NCI-H2227 (cell line): ENCODE measurements at regions not wholly inside any gene's neighbourhood (a gene's known extent, or its start where the extent isn't known, plus 50 kb on each side); places are given as distances from the start of the nearest gene placed in this dataset.

Experiments
- DNase-seq: peaks from one replicate; lab custom pipeline; 2025; ENCODE audit not compliant: unreplicated experiment; lab: John Stamatoyannopoulos, UW

DNA sequence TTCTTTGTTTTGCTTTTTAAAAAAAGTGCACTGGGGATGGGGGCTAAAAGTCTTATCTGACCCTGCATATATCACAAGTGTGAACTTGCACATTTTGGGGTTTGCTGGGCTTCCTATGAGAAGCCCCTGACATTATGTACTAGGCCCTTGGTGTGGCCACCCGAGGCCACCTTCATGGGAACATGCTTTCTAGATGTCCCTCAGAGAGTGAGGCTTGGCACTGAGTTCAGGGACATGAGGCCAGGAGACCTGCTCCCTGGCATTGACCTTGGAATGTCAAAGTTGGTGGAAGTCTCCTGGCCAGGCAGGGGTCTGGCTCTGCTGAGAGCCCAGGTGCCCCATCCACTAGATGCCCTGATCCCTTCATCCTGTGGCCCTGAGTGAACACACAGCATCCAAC lies 536.2 kb downstream of the TCERG1L start:
- no peak for DNase-seq

DNA sequence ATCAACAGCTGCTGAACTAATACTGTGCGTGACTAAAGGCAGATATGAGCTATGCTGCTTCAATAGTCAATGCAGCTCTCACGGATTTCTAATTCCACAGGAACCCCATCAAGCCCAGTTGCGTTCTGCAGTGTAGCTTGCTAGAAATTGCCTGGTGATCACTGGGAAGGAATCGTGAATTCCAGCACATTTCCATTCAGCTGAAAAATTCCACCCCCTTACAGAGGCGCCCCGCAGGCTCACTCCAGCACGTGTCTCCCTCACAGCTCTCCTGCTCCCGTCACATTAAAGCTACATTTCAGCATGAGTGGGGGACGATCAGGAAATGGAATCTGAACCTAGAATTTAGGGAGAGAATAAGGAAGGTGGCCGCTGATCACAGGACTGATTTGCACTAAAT lies 534.8 kb downstream of the TCERG1L start:
- DNase-seq: no peak

DNA sequence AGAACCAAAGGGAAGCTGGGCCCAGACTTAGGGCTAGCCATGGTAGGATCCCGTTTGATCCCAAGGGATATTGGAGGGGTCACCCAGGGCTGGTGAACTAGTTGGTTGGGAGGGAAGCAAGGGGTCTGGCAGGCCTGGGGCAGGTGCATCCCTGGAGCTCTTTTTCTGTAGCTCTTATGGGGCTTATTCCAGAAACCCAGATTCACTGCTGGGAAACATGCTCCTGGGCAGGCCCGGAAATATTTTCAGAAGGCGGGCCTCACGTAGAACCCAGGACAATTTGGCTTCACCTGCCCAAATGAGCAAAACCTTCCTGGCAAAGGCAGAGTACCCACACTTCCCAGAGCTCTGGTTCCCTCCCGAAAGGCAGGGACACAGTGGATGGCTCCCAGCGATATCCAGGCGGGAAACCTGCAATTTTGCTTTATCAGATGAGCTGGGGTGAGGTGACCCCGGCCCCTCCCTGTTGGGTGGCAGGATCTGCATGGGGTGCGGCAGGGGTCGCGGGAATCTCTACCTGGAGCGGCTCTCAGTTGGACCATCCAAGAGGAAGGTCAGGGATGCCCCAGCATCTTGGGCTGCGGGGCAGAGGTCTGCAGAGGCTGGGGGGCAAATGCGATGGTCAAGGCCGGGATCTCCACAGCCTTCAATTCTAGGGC lies 533.9 kb downstream of the TCERG1L start:
- DNase-seq: no peak

DNA sequence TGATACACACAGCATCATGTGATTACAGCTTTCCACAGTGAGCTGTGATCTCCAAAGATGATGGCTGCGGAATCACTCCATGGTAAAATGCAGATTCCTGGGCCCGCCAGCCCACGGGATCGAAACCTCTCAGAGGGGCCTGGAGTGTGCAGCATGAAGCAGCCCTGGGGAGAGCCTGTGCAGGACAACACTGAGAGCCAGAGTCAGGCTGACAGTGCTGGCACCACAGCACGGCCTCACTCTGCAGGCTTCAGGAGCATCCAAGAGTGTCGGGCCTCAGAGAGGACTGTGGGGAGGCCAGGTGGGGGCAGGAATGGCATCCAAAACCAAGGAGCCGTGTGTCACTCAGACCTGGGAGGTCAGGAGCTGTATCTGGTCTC lies 533.4 kb downstream of the TCERG1L start:
- DNase-seq: no peak

DNA sequence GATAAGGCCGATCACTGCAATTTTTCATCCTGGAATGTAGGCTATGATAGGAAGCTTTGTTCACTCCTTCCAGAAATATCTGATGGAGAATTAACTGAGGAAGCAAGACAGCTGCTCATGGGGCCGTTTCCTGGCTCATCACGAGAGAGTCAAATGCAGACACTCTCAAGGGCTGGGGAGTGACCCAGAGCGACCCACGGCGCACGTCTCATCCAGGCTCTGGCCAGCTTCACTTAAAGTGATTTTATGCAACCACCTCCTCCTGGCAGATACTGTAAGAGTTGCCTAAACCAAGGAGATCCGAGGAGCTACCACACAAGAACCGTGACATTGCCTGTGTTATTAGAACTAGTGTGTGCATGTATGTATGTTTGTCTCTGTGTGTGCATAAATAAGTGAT lies 530.8 kb downstream of the TCERG1L start:
- no peak for DNase-seq

DNA sequence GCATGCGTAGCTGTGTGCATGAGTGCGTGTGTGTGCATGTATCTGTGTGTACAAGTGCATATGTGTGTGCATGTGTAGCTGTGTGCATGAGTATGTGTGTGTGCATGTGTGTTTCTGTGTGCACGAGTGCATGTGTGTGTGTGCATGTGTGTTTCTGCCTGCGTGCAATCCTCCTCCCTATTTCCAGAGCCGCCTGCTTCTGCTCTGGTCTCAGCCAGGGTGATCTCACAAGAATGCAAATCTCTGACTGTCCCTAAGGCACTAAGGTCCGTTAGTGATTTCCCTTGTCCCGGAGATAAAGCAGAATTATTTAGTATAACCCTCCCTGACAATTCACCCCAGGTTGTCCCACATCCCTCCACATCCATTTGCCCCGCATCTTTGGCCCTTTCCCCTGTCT lies 530.3 kb downstream of the TCERG1L start:
- DNase-seq: no peak

DNA sequence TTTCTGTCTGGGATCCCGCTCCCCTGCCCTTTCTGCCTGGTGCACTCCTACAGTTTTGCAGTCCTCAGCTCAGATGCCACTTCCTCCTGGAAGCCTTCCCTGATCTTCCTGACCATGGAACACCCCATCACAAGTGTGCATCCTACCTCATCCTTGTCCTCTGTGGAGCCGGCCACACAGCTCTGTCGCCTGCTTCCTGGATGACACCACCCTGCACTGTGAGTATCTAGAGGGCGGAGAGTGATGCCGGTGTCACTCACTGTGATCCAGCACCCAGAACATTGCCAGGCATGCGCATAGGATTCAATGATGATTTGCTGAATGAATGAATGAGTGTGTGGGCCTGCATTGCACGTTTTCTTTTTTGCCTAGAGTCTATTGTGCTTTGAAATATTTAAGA lies 529.9 kb downstream of the TCERG1L start:
- DNase-seq: no peak

DNA sequence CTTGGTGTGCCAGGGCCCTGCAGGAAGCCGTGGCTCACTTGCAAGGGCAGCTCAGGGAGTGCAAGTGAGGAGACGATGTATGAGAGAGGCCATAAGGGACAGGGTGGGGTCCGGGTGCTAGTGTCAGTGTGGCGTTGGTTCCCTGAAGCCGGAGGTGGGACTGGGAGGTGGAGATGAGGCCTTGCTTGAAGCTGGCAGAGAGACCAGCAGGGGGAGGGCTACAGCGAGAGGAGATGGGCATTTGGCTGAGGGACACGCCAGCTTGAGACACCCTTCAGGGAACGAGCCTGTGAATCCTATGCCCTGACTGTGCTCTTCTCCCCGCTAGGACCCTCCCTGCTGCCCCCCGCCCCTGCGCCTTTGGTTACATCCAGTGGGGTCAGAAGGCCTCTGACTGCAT lies 529.1 kb downstream of the TCERG1L start:
- DNase-seq: no peak

DNA sequence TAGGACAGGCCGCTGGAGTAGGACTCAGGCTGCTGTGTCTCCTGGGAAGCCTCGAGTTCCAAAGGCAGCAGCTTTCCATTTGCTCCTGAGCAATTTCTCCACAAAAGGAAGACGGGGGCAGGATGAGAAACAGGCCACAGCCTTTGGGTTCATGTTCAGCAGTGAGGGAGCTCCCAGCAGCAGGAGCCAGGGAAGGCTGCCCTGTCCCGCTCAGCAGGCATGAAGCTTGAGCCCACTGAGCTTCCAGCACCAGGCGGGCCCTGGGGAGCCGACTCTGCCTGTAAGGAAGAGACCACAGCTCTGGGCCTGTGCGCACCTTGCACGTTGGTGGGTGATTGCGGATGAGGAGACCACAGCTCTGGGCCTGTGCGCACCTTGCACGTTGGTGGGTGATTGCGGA lies 527.2 kb downstream of the TCERG1L start:
- no peak for DNase-seq

DNA sequence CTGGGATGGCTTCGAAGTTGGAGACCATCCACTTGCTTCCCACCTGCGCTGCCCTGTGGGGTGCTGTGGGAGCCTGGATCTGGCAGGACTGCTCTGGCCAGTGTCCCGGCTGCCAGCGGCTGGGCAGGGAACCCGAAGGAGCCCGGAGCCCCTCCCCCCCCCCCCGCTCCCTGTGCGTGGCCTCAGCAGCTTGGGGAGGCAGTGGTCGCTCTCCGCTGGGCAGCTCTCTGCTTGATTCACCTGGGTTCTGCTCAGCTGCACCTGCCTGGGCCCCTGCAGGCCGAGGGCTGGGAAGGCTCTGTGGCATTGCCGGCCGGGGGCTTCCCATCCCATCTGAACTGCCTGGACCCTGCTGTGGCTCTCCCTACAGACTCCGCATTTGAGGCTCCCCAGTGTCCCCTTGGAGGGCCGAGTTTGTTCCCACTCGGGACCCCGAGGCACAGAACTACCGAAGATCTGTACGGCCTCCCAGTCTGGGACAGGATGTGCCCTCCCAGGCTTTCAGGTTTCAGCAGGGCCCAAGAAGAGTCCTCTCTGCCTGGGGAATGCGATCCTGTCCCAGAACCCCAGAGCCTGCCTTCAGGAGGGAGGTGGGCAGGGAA lies 525.1 kb downstream of the TCERG1L start:
- DNase-seq: no peak

DNA sequence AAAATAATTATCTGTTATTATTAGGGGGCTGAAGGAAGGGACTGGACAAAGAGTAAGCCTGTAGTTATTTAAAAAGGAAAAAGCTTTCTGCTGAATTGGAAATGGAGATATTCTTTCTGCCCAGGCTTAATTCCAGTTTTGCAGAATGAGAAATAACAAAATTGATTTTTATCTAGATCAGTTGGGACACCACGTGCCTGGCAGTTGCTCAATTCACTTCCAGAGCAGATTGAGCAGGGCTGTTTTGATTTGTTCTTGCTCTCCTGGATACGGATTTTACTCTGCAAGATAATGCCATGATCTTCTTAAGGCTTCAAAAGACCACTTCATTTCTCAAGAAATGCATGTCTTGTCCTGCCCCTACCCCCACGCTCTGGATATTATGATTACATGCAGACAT lies 524.3 kb downstream of the TCERG1L start:
- no peak for DNase-seq

DNA sequence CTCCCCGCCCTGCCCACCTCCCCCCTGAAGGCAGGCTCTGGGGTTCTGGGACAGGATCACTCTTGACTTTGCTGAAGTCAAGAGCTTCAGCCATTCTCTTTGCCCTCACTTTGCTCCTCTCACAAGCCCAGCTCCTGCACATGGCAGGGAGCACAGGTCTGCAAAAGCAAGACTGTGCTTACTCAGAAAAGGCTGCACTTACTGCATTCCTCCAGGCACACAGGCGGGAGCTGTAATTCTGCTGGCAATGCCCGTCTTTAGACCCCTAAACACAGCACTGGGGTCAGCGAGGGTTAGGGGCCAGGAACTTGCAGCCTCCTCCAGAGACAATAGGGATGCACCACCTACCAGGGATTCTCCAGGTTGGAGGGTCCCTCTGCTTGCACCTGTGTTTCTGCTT lies 523.7 kb downstream of the TCERG1L start:
- no peak for DNase-seq

DNA sequence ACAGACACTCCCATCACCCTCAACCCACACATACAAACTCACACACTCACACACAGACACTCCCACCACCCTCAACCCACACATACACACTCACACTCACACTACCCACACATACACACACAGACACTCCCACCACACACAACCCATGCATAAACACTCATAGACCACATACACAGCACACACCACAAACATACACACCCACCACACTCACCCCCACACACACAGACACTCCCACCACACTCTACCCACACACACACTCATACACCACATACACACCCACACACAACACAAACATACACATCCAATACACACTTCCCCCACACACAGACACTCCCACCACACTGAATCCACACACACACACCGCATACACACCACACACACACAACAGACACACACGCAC lies 521.2 kb downstream of the TCERG1L start:
- DNase-seq: no peak

DNA sequence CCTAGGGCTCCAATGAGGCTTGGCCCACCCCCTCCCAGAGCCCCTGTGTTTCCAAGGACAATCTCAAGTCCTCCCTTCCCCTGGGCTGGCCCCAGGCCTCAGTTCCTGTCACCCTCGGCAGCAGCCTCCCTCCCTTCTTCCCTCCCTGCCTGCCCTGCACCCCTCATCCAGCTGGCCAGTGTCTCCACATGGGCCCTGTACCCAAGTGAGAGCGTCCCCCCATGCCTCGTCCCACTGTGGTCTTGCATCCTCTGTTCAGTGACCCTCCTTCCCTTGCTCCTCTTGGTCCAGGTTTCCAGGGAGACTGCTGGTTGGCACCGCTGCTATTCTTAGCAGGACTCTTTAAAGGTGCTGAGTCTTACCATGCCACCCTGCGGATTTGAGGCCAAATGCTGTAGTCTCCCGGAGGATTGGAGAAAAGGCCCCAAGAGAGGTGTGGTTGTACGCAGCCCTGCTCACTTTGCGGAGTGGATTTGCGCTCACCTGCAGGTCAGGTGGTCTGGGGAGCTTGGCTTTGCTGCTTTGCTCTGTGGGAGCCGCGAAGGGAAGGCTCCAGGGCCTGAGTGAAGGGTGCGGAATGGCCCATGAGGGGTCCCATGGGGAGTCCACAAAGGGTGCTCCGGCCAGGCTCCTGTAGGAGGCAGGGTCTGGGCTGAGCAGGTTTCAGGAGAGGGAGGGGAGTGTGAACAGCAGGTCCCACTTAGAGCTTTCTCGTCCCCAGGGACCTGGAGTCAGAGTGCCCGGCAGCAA lies 519.2 kb downstream of the TCERG1L start:
- DNase-seq: no peak

DNA sequence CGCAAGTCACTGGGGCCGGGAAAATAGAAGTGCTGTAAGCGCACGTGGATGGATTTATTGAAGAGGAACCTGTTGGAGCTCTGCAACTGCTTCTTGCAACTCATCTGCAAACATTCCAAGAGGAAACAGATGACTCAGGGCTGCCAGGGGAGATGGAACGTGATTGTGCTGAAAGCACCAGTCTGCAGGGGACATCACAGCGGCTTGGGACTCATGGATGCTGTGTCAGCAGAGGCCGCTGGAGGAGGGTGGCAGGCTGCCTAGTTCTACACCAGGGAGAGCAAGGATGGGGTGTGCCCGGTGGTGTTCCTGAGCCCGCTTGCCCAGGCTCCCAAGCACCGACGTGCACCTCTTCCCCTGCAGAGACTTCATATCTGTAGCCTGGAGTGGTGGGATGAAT lies 515.7 kb downstream of the TCERG1L start:
- no peak for DNase-seq

DNA sequence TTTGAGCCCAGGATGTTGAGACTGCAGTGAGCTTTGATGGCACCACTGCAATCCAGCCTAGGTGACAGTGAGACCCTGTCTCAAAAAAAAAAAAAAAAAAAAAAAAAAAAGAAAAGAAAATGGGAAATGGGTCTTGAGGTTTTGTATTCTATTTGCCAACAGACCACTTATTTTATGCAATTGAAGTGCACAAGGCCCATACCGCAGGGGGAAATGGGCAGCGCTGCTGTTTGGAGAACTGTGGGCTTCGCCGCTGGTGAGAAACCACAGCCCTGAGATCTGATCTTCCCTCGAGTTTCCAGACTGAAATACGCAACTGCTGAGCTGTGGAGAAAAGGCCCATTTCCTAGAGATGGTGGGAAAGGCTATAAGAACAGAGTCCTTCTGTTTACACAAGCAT lies 512.0 kb downstream of the TCERG1L start:
- no peak for DNase-seq

DNA sequence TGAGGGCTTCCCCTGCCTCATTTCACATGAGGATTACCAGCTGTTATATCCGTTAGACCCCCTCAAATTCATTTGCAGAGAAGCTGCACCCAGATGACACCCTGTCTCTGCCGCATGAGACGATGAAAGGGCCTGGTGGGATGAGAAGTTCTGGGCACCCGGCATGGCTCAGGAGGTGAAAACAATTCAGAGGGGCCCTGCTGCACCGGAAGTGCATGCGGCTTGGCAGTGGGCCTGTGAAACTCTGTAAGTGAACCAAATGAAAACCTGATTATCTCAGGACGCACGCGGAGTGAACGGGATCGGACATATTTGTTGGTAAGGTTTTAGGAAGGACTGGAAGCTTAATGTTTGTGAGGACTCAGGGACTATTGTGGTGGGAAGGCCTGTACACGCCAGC lies 511.2 kb downstream of the TCERG1L start:
- no peak for DNase-seq

DNA sequence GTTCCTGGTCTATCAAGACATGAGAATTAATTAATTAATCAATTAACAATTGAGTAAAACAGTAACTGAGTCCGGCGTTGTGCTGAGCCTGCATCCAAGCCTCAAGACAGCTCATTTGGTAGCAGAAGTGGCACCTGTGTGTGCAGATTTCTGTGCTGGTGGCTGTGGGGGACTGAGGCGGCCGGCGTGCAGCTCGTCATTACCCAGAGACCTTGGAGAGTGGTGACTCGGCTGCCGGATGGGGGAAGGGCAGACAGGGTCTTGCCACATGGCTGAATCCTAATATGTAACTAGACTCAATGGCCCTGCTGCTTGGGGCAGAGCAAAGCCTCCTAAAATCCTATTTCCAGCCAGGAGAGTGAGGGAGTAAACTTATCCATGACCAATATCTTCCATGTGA lies 510.2 kb downstream of the TCERG1L start:
- DNase-seq: no peak

DNA sequence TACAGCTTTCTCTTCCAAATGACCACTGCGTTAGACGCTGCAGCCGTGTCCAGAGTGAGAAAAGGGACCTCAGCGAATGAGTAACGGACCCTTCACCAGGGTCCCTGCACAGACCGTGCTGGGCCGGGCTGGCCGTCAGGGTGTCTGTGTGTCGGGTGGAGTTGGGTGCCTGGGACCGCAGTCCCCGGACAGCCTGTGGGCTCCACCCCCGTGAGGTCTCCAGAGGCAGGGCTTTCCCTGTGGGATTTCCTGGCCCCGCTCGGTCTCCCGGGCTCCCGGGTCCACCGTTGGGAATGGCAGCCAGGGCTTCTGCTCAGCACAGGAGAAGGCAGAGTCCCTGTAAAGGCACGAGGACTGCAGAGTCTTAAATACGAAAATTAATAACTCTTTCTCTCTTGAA lies 509.7 kb downstream of the TCERG1L start:
- no peak for DNase-seq

DNA sequence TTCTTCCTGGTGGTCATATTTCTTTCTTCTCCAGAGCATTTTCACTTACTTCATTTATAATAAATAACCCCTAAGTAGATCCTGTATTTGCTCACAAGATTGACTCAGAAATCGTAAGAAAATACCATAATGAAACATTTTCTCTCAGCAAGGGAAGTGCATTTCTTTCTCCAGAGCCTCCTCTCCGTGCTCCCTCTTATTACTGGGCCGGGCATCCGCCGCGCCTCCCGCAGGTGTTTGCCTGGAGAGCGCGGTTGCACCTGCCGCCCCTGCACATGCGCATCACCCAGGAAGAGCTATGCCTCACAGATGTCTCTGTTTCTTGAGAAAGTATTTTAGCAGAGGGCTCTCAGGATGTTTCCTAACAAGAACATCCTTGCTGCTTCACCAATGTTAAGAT lies 509.2 kb downstream of the TCERG1L start:
- DNase-seq: no peak

DNA sequence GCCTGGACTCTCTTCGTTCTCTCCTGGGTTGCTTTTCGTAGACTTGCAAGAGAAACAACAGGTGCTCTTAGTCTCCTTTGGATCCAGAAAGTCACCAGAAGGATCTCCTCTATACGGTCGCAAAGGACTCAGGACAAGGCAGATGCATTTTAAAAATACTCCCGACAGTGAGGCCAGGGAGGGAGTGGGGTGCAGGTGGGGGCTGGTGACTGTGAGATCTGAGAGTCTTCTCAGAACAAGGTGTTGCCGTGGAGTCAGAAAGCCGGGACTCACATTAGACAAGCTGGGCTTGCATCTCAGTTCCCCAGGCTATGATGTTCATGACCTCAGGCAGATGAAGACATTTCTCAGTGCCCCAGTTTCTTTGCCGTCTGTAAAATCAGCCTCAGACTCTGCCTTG lies 507.2 kb downstream of the TCERG1L start:
- DNase-seq: no peak

DNA sequence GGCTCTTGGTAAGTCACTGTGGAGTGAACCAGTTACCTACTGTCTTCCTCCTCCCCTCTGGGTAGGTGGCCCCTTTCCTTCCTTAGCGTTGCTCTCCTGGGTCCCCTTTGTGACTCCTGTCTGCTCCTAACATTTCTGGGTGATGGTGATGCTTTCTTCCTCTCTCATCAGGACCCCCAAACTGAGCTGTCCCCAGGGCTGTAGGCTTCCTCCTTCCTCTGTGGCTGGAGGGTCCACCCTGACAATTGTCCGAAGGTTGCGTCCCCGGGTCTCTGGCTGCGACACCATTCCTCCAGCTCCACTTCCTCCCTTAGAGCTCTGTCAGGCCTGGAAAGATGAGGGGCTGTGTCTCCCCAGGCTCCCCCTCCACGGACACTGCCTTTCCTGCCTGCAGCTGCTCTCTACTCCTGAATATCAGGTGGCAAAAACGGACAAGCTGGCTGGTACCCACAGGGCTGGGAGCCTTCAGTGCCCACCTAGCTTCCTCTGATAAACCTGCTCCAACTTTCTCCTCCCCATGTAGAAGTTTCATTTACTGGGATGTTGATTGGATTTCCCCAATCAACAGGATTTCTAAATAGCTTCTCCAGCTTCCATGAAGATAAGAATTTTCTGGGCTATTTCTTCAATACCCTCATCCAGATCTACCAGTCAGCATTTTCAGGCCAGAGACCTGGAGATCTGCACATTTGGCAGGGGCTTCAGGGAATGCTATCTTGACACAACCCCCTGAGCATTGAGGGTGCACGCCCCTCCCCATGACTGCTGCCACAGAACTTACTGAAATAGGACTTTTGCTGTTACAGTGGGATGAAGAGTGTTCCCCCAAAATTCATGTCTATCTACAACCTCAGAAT lies 506.5 kb downstream of the TCERG1L start:
- DNase-seq: no peak
